Vagina (tissue), 2 donors: ENCODE measurements at regions not wholly inside any gene's neighbourhood (a gene's known extent, or its start where the extent isn't known, plus 50 kb on each side); places are given as distances from the start of the nearest gene placed in this dataset.

Experiments used
- CTCF ChIP-seq, 3 experiments: fragments of 450-650 bp in 2 of 3; fragments of 200-600 bp in 1 of 3; sonication (generic) in 1 of 3; IDR thresholded peaks; one replicate each; pipeline ENCODE4 v1.5.1; 2017 to 2019; ENCODE audit warnings: antibody characterized with exemption in 3 of 3, mild to moderate bottlenecking in 2 of 3, moderate library complexity in 2 of 3
- POLR2A ChIP-seq, 2 donors: fragments of 450-650 bp; IDR thresholded peaks; one replicate each; pipeline ENCODE4 v1.6.1; 2017; ENCODE audit warnings: antibody characterized with exemption in 2 of 2, mild to moderate bottlenecking in 2 of 2, moderate library complexity in 2 of 2
- POLR2AphosphoS5 ChIP-seq, 2 donors: sonication (generic); formaldehyde crosslinking; IDR thresholded peaks; one replicate each; pipeline ENCODE4 v1.9.0; 2017; ENCODE audit warnings: antibody characterized with exemption in 2 of 2, mild to moderate bottlenecking in 2 of 2, low read depth in 1 of 2; ENCODE audit not compliant: insufficient read depth in 1 of 2

- TF ChIP-seq POLR2A (IDR thresholded peaks at IDR 0.05) (no peak), CTCF (IDR thresholded peaks at IDR 0.05) (no peak), POLR2AphosphoS5 (IDR thresholded peaks at IDR 0.05; ENCODE audit: insufficient read depth in 1 of 2, low read depth in 1 of 2) (no peak)
These were observed 332.8 kb upstream of the UBE2E3 start for GRCh38 chr2:180647621-180648020.
